Osteoblast (primary cell): ENCODE measurements at regions not wholly inside any gene's neighbourhood (a gene's known extent, or its start where the extent isn't known, plus 50 kb on each side); places are given as distances from the start of the nearest gene placed in this dataset.
A peak's percentile ranks its signal among the peaks of the same experiment; 100 is the strongest.

Experiments used
- DNase-seq: peaks from one replicate; pipeline ENCODE4 v3.0.0; 2011; ENCODE audit warnings: low spot score, mixed read lengths; ENCODE audit not compliant: insufficient read length; ENCODE audit errors: missing footprints
- H2AFZ ChIP-seq: 2 replicates; pipeline ENCODE4 v1.6.0; 2011; ENCODE audit warnings: mild to moderate bottlenecking, low read length
- H3K27ac ChIP-seq: 2 replicates; pipeline ENCODE4 v1.5.1; 2011; ENCODE audit warnings: mild to moderate bottlenecking, low read depth, low read length, moderate library complexity
- H3K27me3 ChIP-seq: 2 replicates; pipeline ENCODE4 v1.6.0; 2012; ENCODE audit warnings: mild to moderate bottlenecking, control low read depth, inconsistent platforms, low read length, moderate library complexity; ENCODE audit not compliant: insufficient read depth
- H3K36me3 ChIP-seq: 2 replicates; pipeline ENCODE4 v1.5.1; 2011; ENCODE audit warnings: mild to moderate bottlenecking, low read length, control low read depth, moderate library complexity; ENCODE audit not compliant: insufficient read depth
- H3K4me1 ChIP-seq: 2 replicates; pipeline ENCODE4 v1.5.1; 2011; ENCODE audit warnings: mild to moderate bottlenecking, low read length, control low read depth, moderate library complexity; ENCODE audit not compliant: insufficient read depth
- H3K4me2 ChIP-seq: 2 replicates; pipeline ENCODE4 v1.6.0; 2011; ENCODE audit warnings: mild to moderate bottlenecking, low read length; ENCODE audit not compliant: insufficient read depth
- H3K4me3 ChIP-seq: fragments of 200-600 bp; sonication (generic); 3 replicates; pipeline ENCODE4 v1.5.1; 2012; ENCODE audit warnings: mild to moderate bottlenecking, low read length, inconsistent platforms; ENCODE audit not compliant: insufficient read depth
- H3K79me2 ChIP-seq: 2 replicates; pipeline ENCODE4 v1.6.0; 2012; ENCODE audit warnings: mild to moderate bottlenecking, low read length, control low read depth, inconsistent platforms; ENCODE audit not compliant: insufficient read depth
- H3K9me3 ChIP-seq: 2 replicates; pipeline ENCODE4 v1.5.1; 2011; ENCODE audit warnings: low read depth, low read length, control low read depth
- H4K20me1 ChIP-seq: 2 replicates; pipeline ENCODE4 v1.6.0; 2012; ENCODE audit warnings: mild to moderate bottlenecking, low read length, control low read depth; ENCODE audit not compliant: insufficient read depth
- TF ChIP-seq, protein P1 (sequence below): IDR thresholded peaks from 2 replicates; pipeline ENCODE4 v1.5.1; 2011; ENCODE audit warnings: mild to moderate bottlenecking, low read depth, low read length, moderate library complexity; ENCODE audit errors: extremely low read depth

DNA sequence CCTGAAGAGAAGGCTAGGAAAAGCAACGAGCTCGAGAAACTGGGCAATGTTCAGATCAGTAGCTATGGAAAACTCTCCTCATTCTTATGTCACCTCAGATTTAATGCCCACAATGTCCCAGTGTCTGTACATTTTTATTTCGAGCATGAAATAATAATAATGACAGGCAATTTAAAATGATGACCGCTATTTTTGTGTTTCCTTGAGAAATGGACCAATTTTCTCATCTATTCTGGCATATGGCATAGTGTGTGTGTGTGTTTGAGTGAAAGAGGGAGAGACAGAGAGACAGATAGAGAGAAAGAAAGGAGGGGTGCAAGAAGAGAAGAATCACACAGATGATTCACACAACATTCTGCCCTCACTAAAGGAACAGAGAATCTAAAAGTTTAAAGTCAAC lies 119.1 kb upstream of the C1orf21 start:
- Histone ChIP-seq H3K4me2 (no peak overlapping the region), H2AFZ (no peak overlapping the region), H3K4me1 (peaks cover 10% of the 10 kb centered on the region), H3K9me3 (no peaks in the 10 kb centered on the region), H3K27me3 (no peaks in the 10 kb centered on the region), H3K36me3 (no peaks in the 10 kb centered on the region), H3K4me3 (no peak overlapping the region), H3K79me2 (no peaks in the 10 kb centered on the region), H4K20me1 (no peaks in the 10 kb centered on the region), H3K27ac (no peak overlapping the region)
- TF ChIP-seq, protein P1, sequence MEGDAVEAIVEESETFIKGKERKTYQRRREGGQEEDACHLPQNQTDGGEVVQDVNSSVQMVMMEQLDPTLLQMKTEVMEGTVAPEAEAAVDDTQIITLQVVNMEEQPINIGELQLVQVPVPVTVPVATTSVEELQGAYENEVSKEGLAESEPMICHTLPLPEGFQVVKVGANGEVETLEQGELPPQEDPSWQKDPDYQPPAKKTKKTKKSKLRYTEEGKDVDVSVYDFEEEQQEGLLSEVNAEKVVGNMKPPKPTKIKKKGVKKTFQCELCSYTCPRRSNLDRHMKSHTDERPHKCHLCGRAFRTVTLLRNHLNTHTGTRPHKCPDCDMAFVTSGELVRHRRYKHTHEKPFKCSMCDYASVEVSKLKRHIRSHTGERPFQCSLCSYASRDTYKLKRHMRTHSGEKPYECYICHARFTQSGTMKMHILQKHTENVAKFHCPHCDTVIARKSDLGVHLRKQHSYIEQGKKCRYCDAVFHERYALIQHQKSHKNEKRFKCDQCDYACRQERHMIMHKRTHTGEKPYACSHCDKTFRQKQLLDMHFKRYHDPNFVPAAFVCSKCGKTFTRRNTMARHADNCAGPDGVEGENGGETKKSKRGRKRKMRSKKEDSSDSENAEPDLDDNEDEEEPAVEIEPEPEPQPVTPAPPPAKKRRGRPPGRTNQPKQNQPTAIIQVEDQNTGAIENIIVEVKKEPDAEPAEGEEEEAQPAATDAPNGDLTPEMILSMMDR, result no peak
- no peak for DNase-seq

DNA sequence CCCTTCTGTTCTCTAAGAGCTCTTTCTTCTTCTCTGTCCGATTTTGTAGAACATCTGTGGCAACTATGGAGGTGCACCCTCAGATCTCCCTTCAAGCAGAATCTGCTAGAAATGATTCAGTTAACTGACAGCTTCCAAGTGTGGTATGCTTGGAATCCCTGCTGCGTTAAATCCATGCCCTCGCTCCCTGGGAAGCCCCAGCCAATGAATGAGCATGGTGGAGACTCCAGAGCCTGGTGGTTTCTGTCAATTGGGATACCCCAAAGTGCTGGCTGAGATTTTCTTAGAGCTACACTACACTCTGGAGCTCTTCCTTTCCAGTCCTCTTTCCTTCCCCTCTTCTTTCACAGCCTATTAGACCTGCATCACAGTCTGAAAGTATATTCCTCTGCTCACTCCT lies 116.3 kb upstream of the C1orf21 start:
- DNase-seq, result peak; percentile 53

DNA sequence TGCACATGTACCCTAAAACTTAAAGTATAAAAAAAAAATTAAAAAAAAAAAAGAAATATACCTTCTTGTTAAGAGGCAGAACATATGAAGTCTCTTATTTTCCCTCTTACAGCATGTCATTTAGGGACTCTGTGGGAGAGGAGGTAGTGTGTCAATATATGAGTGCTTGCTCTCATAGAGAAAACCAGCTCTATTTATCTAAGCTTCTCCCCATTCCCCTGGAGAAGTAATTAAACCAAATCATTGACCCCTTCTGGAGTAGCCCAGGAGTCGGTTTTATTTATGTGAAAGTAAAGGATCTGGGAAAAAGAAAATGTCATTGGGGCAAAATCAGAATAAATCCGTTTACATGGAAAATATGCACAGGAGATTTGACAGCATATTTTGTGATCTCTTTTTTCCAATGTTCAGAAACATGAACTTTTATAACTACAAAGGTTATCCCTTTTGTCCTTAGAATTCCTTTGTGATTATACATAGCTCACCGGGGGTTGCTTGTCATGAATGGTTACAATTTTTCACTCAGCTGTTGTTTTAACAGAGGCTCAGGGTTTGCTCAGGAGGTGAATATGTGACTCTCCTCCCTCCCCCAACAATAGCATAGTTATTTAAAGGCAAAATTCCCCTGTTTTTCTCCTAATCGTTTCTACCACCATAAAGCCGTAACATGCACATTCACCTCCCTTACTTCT lies 114.5 kb upstream of the C1orf21 start:
- H3K4me3 ChIP-seq, result no peak overlapping the region
- H2AFZ ChIP-seq, result no peak overlapping the region
- no peaks in the 10 kb centered on the region for H3K27me3 ChIP-seq
- TF ChIP-seq, protein P1, result no peak
- no peak overlapping the region for H3K27ac ChIP-seq
- H3K9me3 ChIP-seq, result no peaks in the 10 kb centered on the region
- H3K4me1 ChIP-seq, result peaks cover 12% of the 10 kb centered on the region
- peak overlapping the region; percentile 12 for H3K4me2 ChIP-seq
- DNase-seq, result no peak
- H4K20me1 ChIP-seq, result no peaks in the 10 kb centered on the region
- no peaks in the 10 kb centered on the region for H3K36me3 ChIP-seq
- H3K79me2 ChIP-seq, result no peaks in the 10 kb centered on the region

More for the DNA sequence above, 116.3 kb upstream of the C1orf21 start:
- Histone ChIP-seq H3K79me2 (no peaks in the 10 kb centered on the region), H3K9me3 (no peaks in the 10 kb centered on the region), H3K4me3 (no peak overlapping the region), H3K4me2 (no peak overlapping the region), H4K20me1 (no peaks in the 10 kb centered on the region), H3K36me3 (no peaks in the 10 kb centered on the region), H3K27ac (no peak overlapping the region), H3K4me1 (peaks cover 12% of the 10 kb centered on the region), H3K27me3 (no peaks in the 10 kb centered on the region), H2AFZ (peak overlapping the region; percentile 63)
- TF ChIP-seq, protein P1, result no peak

DNA sequence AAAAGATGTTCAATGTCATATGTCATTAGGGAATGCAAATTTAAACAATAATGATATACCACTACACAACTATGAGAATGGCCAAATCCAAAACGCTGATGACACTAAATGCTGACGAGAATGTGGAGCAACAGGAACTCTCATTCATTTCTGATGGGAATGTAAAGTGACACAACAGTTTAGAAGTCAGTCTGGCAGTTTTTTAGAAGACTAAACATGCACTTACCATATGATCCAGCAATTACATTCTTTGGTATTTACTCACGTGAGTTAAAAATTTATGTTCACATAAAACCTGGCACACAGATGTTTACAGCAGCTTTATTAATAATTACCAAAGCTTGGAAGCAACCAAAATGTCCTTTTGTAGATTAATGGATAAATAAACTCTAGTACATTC lies 110.4 kb upstream of the C1orf21 start:
- Histone ChIP-seq H3K79me2 (no peaks in the 10 kb centered on the region), H3K27ac (no peak overlapping the region), H4K20me1 (no peaks in the 10 kb centered on the region), H3K4me3 (no peak overlapping the region), H3K9me3 (no peaks in the 10 kb centered on the region), H3K36me3 (no peaks in the 10 kb centered on the region), H2AFZ (no peak overlapping the region), H3K27me3 (no peaks in the 10 kb centered on the region), H3K4me2 (no peak overlapping the region), H3K4me1 (peaks cover 6% of the 10 kb centered on the region)
- DNase-seq, result no peak
- TF ChIP-seq, protein P1, result no peak
